ENCODE measurements at regions not wholly inside any gene's neighbourhood (a gene's known extent, or its start where the extent isn't known, plus 50 kb on each side); places are given as distances from the start of the nearest gene placed in this dataset.

- TF ChIP-seq CTCF (IDR thresholded peaks at IDR 0.05; ENCODE audit: borderline replicate concordance, extremely low read depth, low read length, poor library complexity, severe bottlenecking) = no peak
- no peak for TF ChIP-seq EZH2 (IDR thresholded peaks at IDR 0.05; ENCODE audit: borderline replicate concordance, low read depth, low read length, severe bottlenecking)
Observed at GRCh38 chr5:109619021-109619460, 70.7 kb upstream of the MAN2A1 start.

Data from DND-41 (cell line).